ENCODE measurements at regions not wholly inside any gene's neighbourhood (a gene's known extent, or its start where the extent isn't known, plus 50 kb on each side); places are given as distances from the start of the nearest gene placed in this dataset.
A peak's percentile ranks its signal among the peaks of the same experiment; 100 is the strongest.

DNA sequence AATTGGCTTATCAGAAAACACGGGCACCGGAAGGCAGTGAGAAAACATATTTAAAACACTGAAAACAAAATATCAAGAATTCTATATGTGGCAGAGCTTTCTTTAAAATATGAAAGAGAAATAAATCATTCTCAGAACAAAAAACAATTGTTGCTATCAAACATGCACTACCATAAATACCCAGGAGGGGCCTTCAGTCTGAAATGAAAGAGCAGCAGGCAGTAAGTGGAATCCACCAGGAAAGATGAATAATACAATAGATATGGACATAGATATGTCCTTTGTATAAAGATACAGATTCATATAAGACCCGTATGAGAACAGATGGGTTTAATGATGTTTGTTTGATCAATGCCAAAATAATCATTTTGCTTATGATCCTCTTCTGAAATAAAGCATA lies 142.0 kb downstream of the TMEM18 start:
- Histone ChIP-seq H3F3A (ENCODE audit: insufficient read depth, low read depth) (no peaks in the 10 kb centered on the region), H3K9me3 (ENCODE audit: insufficient read depth, low read depth) (no peaks in the 10 kb centered on the region), H3K4me1 (replicated peaks; ENCODE audit: insufficient read depth) (no peaks in the 10 kb centered on the region), H3K4me2 (no peak overlapping the region), H3K27me3 (ENCODE audit: insufficient read depth, low read depth) (peaks cover 11% of the 10 kb centered on the region; the same call in 1 of the 2 replicates), H3K36me3 (ENCODE audit: low read depth) (no peaks in the 10 kb centered on the region), H3K9me2 (ENCODE audit: insufficient read depth) (no peaks in the 10 kb centered on the region; the same call in 1 of the 2 replicates), H4K20me1 (ENCODE audit: insufficient read depth) (no peaks in the 10 kb centered on the region), H2AFZ (no peak overlapping the region), H3K27ac (no peak overlapping the region), H3K4me3 (no peak overlapping the region), H3K79me2 (ENCODE audit: low read depth) (no peaks in the 10 kb centered on the region)
- ChIA-PET POLR2A (ENCODE audit: unreplicated experiment) (no interaction called here), CTCF (no interaction called here)
- DNase-seq, result no peak
- BruUV-seq (replicated peaks), result no TSS peak
- intact Hi-C loops (cut with micrococcal nuclease; ENCODE audit: unreplicated experiment), result loop anchor here (10.0 kb wide), 1 partner anchor 1010 kb away; no protein-coding TSS in a partner anchor
- TF ChIP-seq, protein P1, sequence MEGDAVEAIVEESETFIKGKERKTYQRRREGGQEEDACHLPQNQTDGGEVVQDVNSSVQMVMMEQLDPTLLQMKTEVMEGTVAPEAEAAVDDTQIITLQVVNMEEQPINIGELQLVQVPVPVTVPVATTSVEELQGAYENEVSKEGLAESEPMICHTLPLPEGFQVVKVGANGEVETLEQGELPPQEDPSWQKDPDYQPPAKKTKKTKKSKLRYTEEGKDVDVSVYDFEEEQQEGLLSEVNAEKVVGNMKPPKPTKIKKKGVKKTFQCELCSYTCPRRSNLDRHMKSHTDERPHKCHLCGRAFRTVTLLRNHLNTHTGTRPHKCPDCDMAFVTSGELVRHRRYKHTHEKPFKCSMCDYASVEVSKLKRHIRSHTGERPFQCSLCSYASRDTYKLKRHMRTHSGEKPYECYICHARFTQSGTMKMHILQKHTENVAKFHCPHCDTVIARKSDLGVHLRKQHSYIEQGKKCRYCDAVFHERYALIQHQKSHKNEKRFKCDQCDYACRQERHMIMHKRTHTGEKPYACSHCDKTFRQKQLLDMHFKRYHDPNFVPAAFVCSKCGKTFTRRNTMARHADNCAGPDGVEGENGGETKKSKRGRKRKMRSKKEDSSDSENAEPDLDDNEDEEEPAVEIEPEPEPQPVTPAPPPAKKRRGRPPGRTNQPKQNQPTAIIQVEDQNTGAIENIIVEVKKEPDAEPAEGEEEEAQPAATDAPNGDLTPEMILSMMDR (conservative IDR thresholded peaks at IDR 0.05), result peak; percentile 68
- no peak for TF ChIP-seq EZH2 (IDR thresholded peaks at IDR 0.05; ENCODE audit: low read depth)

DNA sequence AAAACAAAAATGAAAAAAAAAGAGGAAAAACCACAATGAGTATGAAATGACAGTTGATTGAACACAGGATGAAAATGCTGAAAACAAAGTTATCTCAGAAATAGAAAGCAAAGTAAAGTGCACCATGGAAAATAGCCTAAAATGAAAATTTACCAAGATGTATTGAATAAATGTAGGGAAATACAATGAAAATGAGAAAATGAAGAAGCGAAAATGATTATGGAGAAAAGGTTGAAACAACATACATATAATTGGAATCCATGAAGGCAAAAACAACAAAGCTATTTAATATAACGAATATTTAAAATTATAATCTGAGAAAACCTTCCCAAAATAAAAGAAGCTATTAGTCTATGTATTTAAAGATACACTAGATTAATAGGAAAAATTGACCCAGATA lies 147.4 kb downstream of the TMEM18 start:
- no peaks in the 10 kb centered on the region for H4K20me1 ChIP-seq (ENCODE audit: insufficient read depth)
- H3K27ac ChIP-seq, result no peak overlapping the region
- BruUV-seq (replicated peaks), result no TSS peak
- no peak for DNase-seq
- TF ChIP-seq, protein P1 (conservative IDR thresholded peaks at IDR 0.05), result no peak
- TF ChIP-seq EZH2 (IDR thresholded peaks at IDR 0.05; ENCODE audit: low read depth), result no peak
- no peaks in the 10 kb centered on the region for H3K9me3 ChIP-seq (ENCODE audit: insufficient read depth, low read depth)
- no peaks in the 10 kb centered on the region for H3K9me2 ChIP-seq (ENCODE audit: insufficient read depth)
- H3F3A ChIP-seq (ENCODE audit: insufficient read depth, low read depth), result no peaks in the 10 kb centered on the region; the same call in 1 of the 2 replicates
- intact Hi-C loops (cut with micrococcal nuclease; ENCODE audit: unreplicated experiment), result loop anchor here (10.0 kb wide), 1 partner anchor 1015 kb away; no protein-coding TSS in a partner anchor
- H3K27me3 ChIP-seq (ENCODE audit: insufficient read depth, low read depth), result no peaks in the 10 kb centered on the region
- H3K79me2 ChIP-seq (ENCODE audit: low read depth), result no peaks in the 10 kb centered on the region
- no peaks in the 10 kb centered on the region for H3K36me3 ChIP-seq (ENCODE audit: low read depth)
- no peak overlapping the region for H3K4me3 ChIP-seq
- H3K4me2 ChIP-seq, result no peak overlapping the region
- ChIA-PET CTCF (interaction anchor here (0.7 kb wide), 1 partner anchor 1121 kb away, joined by 3 read pairs; no protein-coding TSS in a partner anchor), POLR2A (ENCODE audit: unreplicated experiment) (no interaction called here)
- H3K4me1 ChIP-seq (replicated peaks; ENCODE audit: insufficient read depth), result peaks cover 6% of the 10 kb centered on the region
- no peak overlapping the region for H2AFZ ChIP-seq

DNA sequence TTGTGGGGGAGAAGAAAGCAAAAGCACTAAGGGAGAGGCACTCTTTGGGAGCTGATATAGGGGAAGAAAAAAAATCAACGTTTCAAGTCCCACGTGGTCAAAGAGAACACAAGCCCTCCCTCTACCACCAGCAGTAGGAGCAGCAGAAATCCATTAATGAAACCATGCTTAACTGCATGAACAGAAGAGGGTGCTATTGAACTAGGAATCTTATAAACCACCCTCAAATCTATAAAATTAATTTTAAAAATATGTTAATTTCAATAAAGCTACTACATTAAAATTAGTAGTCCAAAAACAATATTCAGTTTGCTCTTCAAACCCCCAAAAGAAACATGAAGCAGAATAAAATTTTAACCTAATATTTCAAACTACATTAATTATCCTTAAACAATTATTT lies 147.8 kb downstream of the TMEM18 start:
- Histone ChIP-seq H3K4me2 (peak overlapping the region; percentile 24; the same call in 1 of the 2 replicates), H3K36me3 (ENCODE audit: low read depth) (no peaks in the 10 kb centered on the region), H3K79me2 (ENCODE audit: low read depth) (no peaks in the 10 kb centered on the region), H3K27ac (no peak overlapping the region), H3F3A (ENCODE audit: insufficient read depth, low read depth) (no peaks in the 10 kb centered on the region; the same call in 1 of the 2 replicates), H2AFZ (peak overlapping the region; percentile 68), H3K4me1 (replicated peaks; ENCODE audit: insufficient read depth) (peaks cover 10% of the 10 kb centered on the region), H4K20me1 (ENCODE audit: insufficient read depth) (no peaks in the 10 kb centered on the region), H3K4me3 (no peak overlapping the region), H3K27me3 (ENCODE audit: insufficient read depth, low read depth) (no peaks in the 10 kb centered on the region), H3K9me2 (ENCODE audit: insufficient read depth) (no peaks in the 10 kb centered on the region), H3K9me3 (ENCODE audit: insufficient read depth, low read depth) (no peaks in the 10 kb centered on the region)
- intact Hi-C loops (cut with micrococcal nuclease; ENCODE audit: unreplicated experiment), result no loop called here
- TF ChIP-seq, protein P1 (conservative IDR thresholded peaks at IDR 0.05), result peak; percentile 85
- TF ChIP-seq EZH2 (IDR thresholded peaks at IDR 0.05; ENCODE audit: low read depth), result no peak
- ChIA-PET CTCF (interaction anchor here (0.7 kb wide), 1 partner anchor 1122 kb away, joined by 3 read pairs; no protein-coding TSS in a partner anchor), POLR2A (ENCODE audit: unreplicated experiment) (no interaction called here)
- peak in 1 of 2 experiments; percentile 64 for DNase-seq
- no TSS peak for BruUV-seq (replicated peaks)
